ENCODE measurements at regions not wholly inside any gene's neighbourhood (a gene's known extent, or its start where the extent isn't known, plus 50 kb on each side); places are given as distances from the start of the nearest gene placed in this dataset.

DNA sequence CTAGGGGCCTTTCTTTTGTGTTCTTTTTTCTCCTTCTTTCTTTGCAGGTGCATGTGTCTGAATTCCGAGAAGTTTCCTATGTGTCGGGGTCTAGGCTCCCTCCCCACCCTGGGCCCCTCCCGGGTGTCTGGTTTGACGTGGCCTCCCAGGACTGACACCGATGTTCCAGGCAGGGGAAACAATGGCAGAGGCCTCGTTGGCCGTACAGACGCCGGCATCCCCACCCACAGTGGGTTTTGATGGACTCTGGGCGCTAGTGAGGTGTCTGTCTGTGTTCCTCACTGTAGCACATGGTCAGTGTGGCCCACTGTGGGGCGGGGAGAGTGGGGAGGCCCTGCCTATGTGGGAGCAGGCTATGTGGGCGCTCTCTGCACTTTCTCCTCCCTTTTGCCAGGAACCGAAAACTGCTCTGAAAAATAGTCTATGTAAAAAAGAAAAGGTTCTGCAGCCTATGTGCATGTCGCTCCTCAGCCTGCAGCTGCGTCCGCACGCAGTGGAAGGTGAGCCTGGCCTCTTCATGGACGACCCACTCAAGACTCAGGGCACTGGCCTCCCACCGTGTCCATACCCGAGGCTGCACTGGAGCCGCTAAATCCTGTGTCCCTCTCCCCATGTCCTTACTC is 90.9 kb upstream of the ASB18 start:
- TF ChIP-seq, protein P1, sequence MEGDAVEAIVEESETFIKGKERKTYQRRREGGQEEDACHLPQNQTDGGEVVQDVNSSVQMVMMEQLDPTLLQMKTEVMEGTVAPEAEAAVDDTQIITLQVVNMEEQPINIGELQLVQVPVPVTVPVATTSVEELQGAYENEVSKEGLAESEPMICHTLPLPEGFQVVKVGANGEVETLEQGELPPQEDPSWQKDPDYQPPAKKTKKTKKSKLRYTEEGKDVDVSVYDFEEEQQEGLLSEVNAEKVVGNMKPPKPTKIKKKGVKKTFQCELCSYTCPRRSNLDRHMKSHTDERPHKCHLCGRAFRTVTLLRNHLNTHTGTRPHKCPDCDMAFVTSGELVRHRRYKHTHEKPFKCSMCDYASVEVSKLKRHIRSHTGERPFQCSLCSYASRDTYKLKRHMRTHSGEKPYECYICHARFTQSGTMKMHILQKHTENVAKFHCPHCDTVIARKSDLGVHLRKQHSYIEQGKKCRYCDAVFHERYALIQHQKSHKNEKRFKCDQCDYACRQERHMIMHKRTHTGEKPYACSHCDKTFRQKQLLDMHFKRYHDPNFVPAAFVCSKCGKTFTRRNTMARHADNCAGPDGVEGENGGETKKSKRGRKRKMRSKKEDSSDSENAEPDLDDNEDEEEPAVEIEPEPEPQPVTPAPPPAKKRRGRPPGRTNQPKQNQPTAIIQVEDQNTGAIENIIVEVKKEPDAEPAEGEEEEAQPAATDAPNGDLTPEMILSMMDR (IDR thresholded peaks at IDR 0.05), result no peak
- TF ChIP-seq SIN3A (IDR thresholded peaks at IDR 0.05; ENCODE audit: borderline replicate concordance, insufficient read depth, low read depth, low read length) (no peak), POLR2AphosphoS5 (IDR thresholded peaks at IDR 0.05; ENCODE audit: low read depth, low read length) (no peak)
